SJCRH30 (cell line): ENCODE measurements at regions not wholly inside any gene's neighbourhood (a gene's known extent, or its start where the extent isn't known, plus 50 kb on each side); places are given as distances from the start of the nearest gene placed in this dataset.
A peak's percentile ranks its signal among the peaks of the same experiment; 100 is the strongest.

ENCODE experiments used
- DNase-seq, 2 experiments: peaks; one replicate each; pipeline ENCODE4 v3.0.0-alpha.2; 2015 to 2020
- H3K27ac ChIP-seq: fragments of 250-450 bp; sonication (Bioruptor Pico); 2 replicates; pipeline ENCODE4 v1.5.1; 2020; ENCODE audit warnings: mild to moderate bottlenecking, moderate library complexity
- H3K27me3 ChIP-seq: fragments of 250-450 bp; sonication (Bioruptor Pico); 2 replicates; pipeline ENCODE4 v1.5.1; 2020; ENCODE audit warnings: mild to moderate bottlenecking, moderate library complexity
- H3K36me3 ChIP-seq: fragments of 250-450 bp; sonication (Bioruptor Pico); 2 replicates; pipeline ENCODE4 v1.5.1; 2020; ENCODE audit warnings: mild to moderate bottlenecking, moderate library complexity
- H3K4me1 ChIP-seq: fragments of 250-450 bp; sonication (Bioruptor Pico); 2 replicates; pipeline ENCODE4 v1.5.1; 2020; ENCODE audit warnings: mild to moderate bottlenecking, moderate library complexity
- H3K4me3 ChIP-seq: fragments of 250-450 bp; sonication (Bioruptor Pico); 2 replicates; pipeline ENCODE4 v1.5.1; 2020; ENCODE audit warnings: mild to moderate bottlenecking, moderate library complexity
- H3K9me3 ChIP-seq: fragments of 250-450 bp; sonication (Bioruptor Pico); replicated peaks from 2 replicates; pipeline ENCODE4 v1.5.1; 2020; ENCODE audit warnings: mild to moderate bottlenecking, moderate library complexity

DNA sequence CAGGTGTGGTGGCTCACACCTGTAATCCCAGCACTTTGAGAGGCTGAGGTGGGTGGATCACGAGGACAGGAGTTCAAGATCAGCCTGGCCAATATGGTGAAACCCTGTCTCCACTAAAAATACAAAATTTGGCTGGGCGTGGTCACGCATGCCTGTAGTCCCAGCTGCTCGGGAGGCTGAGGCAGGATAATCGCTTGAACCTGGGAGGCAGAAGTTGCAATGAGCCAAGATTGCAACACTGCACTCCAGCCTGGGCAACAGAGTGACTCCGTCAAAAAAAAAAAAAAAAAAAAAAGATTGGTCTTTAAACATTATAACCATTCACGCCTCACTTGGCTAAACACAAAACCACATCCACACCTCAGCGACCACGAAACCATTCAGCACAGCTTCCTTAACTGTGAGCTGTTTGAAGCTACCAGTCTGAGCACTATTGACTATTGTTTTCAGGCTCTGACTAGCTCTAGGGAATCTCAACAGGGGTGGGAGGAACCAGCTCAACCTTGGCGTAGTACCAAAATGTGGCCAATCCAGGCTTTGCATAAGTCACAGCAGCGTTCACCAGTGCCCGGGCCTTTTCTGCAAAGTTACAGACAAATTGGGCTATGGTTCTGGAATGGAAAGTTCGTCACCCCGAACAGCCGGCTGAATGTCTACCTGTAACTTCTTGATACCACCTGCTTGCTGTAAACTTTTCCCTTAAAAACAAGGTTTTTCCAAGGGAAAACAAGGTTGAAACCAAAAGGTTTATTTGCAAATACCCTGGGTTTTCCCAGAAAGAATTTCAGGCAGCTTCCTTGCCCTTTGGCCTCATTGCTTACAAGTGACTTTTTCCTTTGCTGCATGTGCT, 73.6 kb upstream of the DHX15 start:
- H3K9me3 ChIP-seq, result no peaks in the 10 kb centered on the region
- H3K4me1 ChIP-seq, result peaks cover 24% of the 10 kb centered on the region
- no peak overlapping the region for H3K4me3 ChIP-seq
- peak; percentile 75 to 88 for DNase-seq
- H3K27me3 ChIP-seq, result no peaks in the 10 kb centered on the region
- no peak overlapping the region for H3K27ac ChIP-seq
- H3K36me3 ChIP-seq, result no peaks in the 10 kb centered on the region

DNA sequence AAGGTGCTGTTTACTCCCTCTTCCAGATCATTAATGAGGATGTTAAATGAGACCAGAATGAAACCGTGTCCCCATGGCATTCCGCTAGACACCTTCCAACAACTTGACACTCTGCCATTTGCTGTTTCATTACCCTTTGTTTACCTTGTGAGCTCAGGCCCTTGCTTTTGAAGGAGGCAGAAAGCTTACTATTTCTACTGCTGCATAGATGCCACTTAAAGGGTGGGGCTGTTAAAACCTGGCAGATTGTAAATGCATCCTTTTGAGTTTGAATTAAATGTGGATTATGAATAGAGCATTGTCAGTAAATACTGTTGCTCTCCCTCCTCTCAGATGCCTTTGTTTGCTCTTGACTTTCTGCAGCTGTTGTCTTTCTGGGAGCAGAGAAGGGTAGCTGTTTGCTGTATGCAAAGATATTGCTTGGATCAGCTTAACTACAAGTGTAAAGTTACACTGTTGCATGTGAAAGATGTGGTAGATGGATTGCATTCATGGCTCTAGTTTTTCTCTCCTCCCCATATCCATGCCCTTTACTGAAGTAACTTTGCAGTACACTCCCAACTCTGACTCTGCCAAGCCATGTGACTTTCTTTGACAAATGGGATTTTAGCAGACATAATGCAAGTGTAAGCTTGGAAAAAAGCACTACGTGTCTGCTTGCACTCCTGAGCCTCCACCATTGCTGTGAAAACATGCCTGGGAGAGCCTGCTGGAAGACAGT, 75.0 kb upstream of the DHX15 start:
- Histone ChIP-seq H3K4me3 (no peak overlapping the region), H3K27me3 (no peaks in the 10 kb centered on the region), H3K9me3 (no peaks in the 10 kb centered on the region), H3K4me1 (peaks cover 24% of the 10 kb centered on the region), H3K27ac (0 out of 2 replicates have a peak overlapping the region, but pooled peaks have one; percentile 5), H3K36me3 (no peaks in the 10 kb centered on the region)
- DNase-seq, result peak; percentile 56 to 78

DNA sequence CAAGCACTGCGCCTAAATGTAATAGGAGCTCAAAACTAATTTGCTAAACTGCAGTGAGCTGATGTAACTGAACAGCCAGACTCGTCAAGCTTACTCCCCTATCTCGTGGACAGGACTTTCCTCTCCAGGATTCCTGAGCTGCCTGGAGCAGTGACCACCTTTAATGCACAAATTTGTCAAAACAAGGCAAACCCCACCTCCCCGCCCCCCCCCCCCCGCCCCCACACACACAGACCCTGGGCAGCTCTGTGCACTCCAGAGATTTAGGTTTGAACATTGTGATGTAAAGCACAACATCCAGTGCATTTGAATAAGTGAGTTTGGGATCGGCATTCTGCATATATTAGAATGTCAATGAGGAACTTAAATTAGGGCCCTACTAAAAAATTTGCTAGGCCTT, 77.7 kb upstream of the DHX15 start:
- peaks cover 24% of the 10 kb centered on the region for H3K4me1 ChIP-seq
- no peak overlapping the region for H3K4me3 ChIP-seq
- H3K27ac ChIP-seq, result no peak overlapping the region
- H3K36me3 ChIP-seq, result no peaks in the 10 kb centered on the region
- no peaks in the 10 kb centered on the region for H3K9me3 ChIP-seq
- no peaks in the 10 kb centered on the region for H3K27me3 ChIP-seq
- DNase-seq, result no peak

- Histone ChIP-seq H3K27me3 (no peaks in the 10 kb centered on the region), H3K9me3 (no peaks in the 10 kb centered on the region), H3K4me1 (peaks cover 24% of the 10 kb centered on the region), H3K27ac (no peak overlapping the region), H3K36me3 (no peaks in the 10 kb centered on the region), H3K4me3 (no peak overlapping the region)
- DNase-seq, result no peak
Measured at GRCh38 chr4:24662542-24662941, 78.2 kb upstream of the DHX15 start.

DNA sequence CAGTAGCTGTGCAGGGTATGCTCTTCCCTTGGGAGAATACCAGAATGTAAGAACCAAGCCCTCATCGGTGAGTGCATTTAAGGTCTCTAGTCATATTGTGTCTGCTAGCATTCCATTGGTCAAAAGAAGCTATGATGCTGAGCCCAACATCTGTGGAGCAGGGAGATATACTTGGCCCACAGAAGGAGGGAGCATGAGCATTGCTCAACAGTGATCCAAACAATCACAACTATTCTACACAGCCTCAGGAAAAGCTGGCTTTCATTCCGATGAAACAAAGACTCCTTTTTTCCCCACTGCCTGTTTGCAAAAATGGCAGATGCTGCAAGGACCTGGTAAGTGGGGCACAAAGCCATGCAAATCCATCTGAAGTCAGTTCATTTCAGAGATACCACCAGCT, 80.6 kb upstream of the DHX15 start:
- Histone ChIP-seq H3K27ac (no peak overlapping the region), H3K9me3 (no peaks in the 10 kb centered on the region), H3K27me3 (no peaks in the 10 kb centered on the region), H3K36me3 (no peaks in the 10 kb centered on the region), H3K4me1 (peaks cover 2% of the 10 kb centered on the region), H3K4me3 (no peak overlapping the region)
- peak in 1 of 2 experiments; percentile 12 for DNase-seq

DNA sequence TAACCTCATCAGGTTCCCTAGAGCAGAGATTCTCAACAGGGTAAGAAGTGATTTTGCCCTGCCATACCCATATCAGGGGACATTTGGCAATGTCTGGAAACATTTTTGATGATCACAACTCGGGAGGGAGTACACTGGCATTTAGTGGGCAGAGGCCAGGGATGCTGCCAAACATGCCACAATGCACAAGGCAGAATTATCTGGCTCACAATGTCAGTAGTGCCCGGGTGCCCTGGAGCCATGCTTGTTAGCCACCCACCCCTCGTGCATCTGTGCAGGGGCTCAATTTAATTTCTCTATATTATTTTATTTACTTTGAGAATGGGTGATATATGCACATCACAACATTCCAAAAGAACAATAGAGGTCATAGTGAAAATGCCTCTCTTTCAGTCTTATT, 82.0 kb upstream of the DHX15 start:
- DNase-seq, result no peak
- no peak overlapping the region for H3K27ac ChIP-seq
- no peaks in the 10 kb centered on the region for H3K4me1 ChIP-seq
- no peaks in the 10 kb centered on the region for H3K9me3 ChIP-seq
- H3K36me3 ChIP-seq, result no peaks in the 10 kb centered on the region
- H3K27me3 ChIP-seq, result no peaks in the 10 kb centered on the region
- no peak overlapping the region for H3K4me3 ChIP-seq

GRCh38 chr4:24666816-24667477, 82.6 kb upstream of the DHX15 start:
- DNase-seq, result no peak
- H3K36me3 ChIP-seq, result no peaks in the 10 kb centered on the region
- H3K27me3 ChIP-seq, result no peaks in the 10 kb centered on the region
- no peak overlapping the region for H3K4me3 ChIP-seq
- H3K4me1 ChIP-seq, result no peaks in the 10 kb centered on the region
- no peak overlapping the region for H3K27ac ChIP-seq
- H3K9me3 ChIP-seq, result no peaks in the 10 kb centered on the region

- Histone ChIP-seq H3K27me3 (no peaks in the 10 kb centered on the region), H3K36me3 (no peaks in the 10 kb centered on the region), H3K9me3 (no peaks in the 10 kb centered on the region), H3K27ac (no peak overlapping the region), H3K4me3 (no peak overlapping the region), H3K4me1 (no peaks in the 10 kb centered on the region)
- DNase-seq, result no peak
Measured at GRCh38 chr4:24668956-24669355, 84.6 kb upstream of the DHX15 start.

DNA sequence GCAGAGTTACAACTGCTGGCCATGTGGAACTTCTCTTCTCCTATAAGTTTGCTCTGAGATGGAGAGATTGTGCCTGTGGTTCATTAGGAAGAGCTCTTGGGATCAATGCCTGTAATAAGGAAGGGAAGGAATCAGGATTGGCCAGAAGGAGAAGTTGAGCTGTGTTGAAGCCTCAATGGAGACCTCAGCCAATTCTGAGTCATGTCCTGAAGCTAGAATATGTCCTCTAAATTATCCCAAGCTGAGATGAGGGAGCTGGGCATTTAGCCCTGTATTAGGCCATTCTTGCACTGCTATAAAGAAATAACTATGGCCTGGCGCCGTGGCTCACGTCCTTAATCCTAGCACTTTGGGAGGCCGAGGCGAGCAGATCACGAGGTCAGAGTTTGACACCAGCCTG, 85.4 kb upstream of the DHX15 start:
- Histone ChIP-seq H3K4me3 (no peak overlapping the region), H3K4me1 (no peaks in the 10 kb centered on the region), H3K36me3 (no peaks in the 10 kb centered on the region), H3K27me3 (no peaks in the 10 kb centered on the region), H3K27ac (no peak overlapping the region), H3K9me3 (no peaks in the 10 kb centered on the region)
- no peak for DNase-seq

DNA sequence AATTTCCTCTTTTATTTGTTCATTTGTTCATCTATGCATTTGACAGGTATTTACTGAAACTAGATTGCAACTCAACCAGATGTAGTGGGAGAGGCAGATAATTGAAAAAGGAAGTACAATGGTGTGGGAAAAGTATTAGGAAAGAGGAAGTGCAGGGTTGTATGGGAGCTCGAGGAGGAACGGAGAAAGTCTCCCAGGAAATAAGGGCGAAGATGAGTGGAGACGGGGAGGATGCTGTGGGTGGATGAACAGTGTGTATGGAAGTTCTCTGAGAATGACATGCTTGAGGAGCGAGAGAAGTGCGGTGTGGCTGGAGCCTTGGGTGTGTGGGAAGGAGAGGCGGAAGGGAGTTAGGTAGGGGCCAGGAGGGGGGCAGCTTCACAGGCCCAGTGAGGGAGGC, 87.5 kb upstream of the DHX15 start:
- H3K9me3 ChIP-seq, result no peaks in the 10 kb centered on the region
- no peaks in the 10 kb centered on the region for H3K36me3 ChIP-seq
- no peaks in the 10 kb centered on the region for H3K4me1 ChIP-seq
- H3K27ac ChIP-seq, result no peak overlapping the region
- DNase-seq, result no peak
- H3K4me3 ChIP-seq, result no peak overlapping the region
- H3K27me3 ChIP-seq, result no peaks in the 10 kb centered on the region

DNA sequence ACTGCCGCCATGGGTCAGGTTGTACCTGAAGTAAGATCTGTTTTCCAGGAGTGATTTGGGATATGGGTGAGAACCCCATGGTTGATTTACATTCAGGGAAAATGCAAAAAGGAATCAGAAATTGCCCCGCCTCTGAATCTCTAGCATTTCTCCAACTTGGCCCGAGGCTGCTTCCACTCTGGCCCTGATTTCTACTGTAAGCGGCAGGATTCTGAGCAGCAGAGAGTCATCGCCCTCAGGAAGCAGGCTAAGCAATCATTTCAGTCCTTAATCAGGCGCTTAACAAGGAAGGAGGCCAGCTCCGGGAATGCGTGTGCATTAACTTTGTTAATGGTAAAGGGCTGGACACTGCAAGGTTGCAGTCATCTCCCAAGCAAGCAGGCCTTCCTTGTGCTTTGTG, 88.5 kb upstream of the DHX15 start:
- no peak overlapping the region for H3K27ac ChIP-seq
- no peak overlapping the region for H3K4me3 ChIP-seq
- DNase-seq, result no peak
- no peaks in the 10 kb centered on the region for H3K4me1 ChIP-seq
- no peaks in the 10 kb centered on the region for H3K9me3 ChIP-seq
- no peaks in the 10 kb centered on the region for H3K36me3 ChIP-seq
- no peaks in the 10 kb centered on the region for H3K27me3 ChIP-seq

DNA sequence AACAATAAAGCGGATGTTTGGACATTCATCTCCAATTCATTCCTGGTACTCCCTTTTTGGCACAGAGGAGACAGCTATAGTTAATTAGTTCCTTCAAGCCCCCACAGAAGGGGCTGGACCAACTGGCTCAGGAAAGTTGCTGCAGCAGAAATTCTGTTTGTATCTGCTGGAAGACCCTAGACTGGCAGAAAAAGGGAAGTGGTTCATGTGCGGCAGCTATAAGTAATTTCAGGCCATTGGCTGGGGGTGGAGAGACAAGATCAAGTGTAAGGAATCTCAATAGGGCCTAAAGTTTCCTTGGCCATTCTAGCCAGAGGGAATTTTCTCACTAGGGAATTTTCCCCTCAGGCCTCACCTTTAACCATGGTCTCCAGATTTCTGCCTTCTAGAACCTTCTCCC, 89.9 kb upstream of the DHX15 start:
- no peaks in the 10 kb centered on the region for H3K4me1 ChIP-seq
- no peak overlapping the region for H3K4me3 ChIP-seq
- no peak overlapping the region for H3K27ac ChIP-seq
- no peaks in the 10 kb centered on the region for H3K27me3 ChIP-seq
- no peak for DNase-seq
- H3K9me3 ChIP-seq, result no peaks in the 10 kb centered on the region
- no peaks in the 10 kb centered on the region for H3K36me3 ChIP-seq

GRCh38 chr4:24675721-24676389, 91.5 kb upstream of the DHX15 start:
- no peaks in the 10 kb centered on the region; the same call in 1 of the 2 replicates for H3K27me3 ChIP-seq
- H3K4me3 ChIP-seq, result no peak overlapping the region
- DNase-seq, result no peak
- H3K4me1 ChIP-seq, result no peaks in the 10 kb centered on the region
- no peak overlapping the region for H3K27ac ChIP-seq
- no peaks in the 10 kb centered on the region for H3K9me3 ChIP-seq
- no peaks in the 10 kb centered on the region for H3K36me3 ChIP-seq

DNA sequence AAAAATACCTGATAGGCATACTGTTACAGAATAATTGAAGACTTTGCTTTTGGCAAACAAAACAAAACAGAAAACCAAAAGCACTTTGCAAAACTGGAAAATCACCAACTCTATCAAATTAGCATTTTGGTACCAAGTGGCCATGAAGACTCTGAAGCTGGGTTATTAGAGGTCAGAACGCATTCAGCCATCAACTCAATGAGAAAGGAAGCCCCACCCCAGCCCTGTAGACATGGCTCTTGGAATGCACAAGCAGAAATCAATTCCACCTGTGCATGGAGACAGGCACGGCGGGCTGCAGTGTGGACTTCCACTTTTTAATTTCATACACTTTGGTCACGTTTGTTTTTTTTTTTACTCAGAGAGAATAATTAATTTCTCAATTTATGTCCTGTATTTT, 93.6 kb upstream of the DHX15 start:
- Histone ChIP-seq H3K4me1 (no peaks in the 10 kb centered on the region), H3K9me3 (no peaks in the 10 kb centered on the region), H3K27me3 (no peaks in the 10 kb centered on the region; the same call in 1 of the 2 replicates), H3K36me3 (no peaks in the 10 kb centered on the region), H3K27ac (no peak overlapping the region), H3K4me3 (no peak overlapping the region)
- DNase-seq, result no peak
